ENCODE measurements at regions not wholly inside any gene's neighbourhood (a gene's known extent, or its start where the extent isn't known, plus 50 kb on each side); places are given as distances from the start of the nearest gene placed in this dataset.

DNA sequence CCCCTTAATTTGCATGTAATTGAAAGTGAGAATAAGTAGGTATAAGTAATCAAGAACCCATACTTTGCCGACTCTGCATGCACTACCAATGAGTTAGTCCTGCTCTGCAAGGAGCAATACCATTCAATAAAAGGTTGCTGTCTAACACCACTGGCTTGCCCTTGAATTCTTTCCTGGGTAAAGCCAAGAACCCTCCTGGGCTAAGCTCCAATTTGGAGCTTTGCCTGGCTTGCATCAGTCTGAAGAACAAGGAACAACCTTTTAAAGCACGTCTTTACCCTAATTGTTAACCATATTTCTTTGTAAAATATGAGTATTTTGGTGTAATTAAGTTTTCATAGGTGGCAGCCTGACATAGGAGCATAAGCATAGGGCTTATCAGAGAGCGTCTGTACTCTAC is 367.7 kb downstream of the MEI4 start:
- dilution Hi-C loops (cut with HindIII; ENCODE audit: low sequenced_read_pairs, unreplicated experiment): no loop called here
- TF ChIP-seq BHLHE40 (IDR thresholded peaks at IDR 0.05; ENCODE audit: low read depth, low read length) (no peak), CTCF (conservative IDR thresholded peaks at IDR 0.05; ENCODE audit: low read depth, low read length) (no peak), NFE2L2 (IDR thresholded peaks at IDR 0.05; ENCODE audit: low read depth, low read length) (no peak), RFX5 (IDR thresholded peaks at IDR 0.05; ENCODE audit: low read depth, low read length) (no peak), MAFK (IDR thresholded peaks at IDR 0.05; ENCODE audit: low read depth, low read length) (no peak), FOS (IDR thresholded peaks at IDR 0.05; ENCODE audit: low read depth, low read length) (no peak), RAD21 (IDR thresholded peaks at IDR 0.05; ENCODE audit: low read length) (no peak), MAZ (IDR thresholded peaks at IDR 0.05; ENCODE audit: borderline replicate concordance, low read depth, low read length) (no peak), RCOR1 (IDR thresholded peaks at IDR 0.05; ENCODE audit: insufficient replicate concordance, low read length) (no peak), POLR2A (IDR thresholded peaks at IDR 0.05; ENCODE audit: low read depth, low read length) (no peak)
- TF ChIP-seq, protein P1, sequence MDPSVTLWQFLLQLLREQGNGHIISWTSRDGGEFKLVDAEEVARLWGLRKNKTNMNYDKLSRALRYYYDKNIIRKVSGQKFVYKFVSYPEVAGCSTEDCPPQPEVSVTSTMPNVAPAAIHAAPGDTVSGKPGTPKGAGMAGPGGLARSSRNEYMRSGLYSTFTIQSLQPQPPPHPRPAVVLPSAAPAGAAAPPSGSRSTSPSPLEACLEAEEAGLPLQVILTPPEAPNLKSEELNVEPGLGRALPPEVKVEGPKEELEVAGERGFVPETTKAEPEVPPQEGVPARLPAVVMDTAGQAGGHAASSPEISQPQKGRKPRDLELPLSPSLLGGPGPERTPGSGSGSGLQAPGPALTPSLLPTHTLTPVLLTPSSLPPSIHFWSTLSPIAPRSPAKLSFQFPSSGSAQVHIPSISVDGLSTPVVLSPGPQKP (IDR thresholded peaks at IDR 0.05; ENCODE audit: borderline replicate concordance, low read depth, low read length): no peak
- no peak for ATAC-seq (ENCODE audit: low read depth)
- H3K27ac ChIP-seq (ENCODE audit: insufficient read depth, low read length): no peak overlapping the region
- H3K14ac ChIP-seq (replicated peaks; ENCODE audit: low read depth, low read length): no peak overlapping the region
- no peaks in the 10 kb centered on the region for H3K4me1 ChIP-seq (ENCODE audit: control insufficient read depth, insufficient read depth, low read length)
- no peak overlapping the region for H3K4me3 ChIP-seq (ENCODE audit: insufficient read depth, low read depth, low read length)
- in situ Hi-C loops (cut with MboI; ENCODE audit: low sequenced_read_pairs): no loop called here
- no CpG with 5 or more reads among the region's 3 CpGs for WGBS, 2 experiments (ENCODE audit: extremely low coverage in 2 of 2, insufficient read length in 1 of 2)
- no peak overlapping the region for H4K8ac ChIP-seq (ENCODE audit: low read depth in 2 of 2, low read length in 2 of 2)
- no peaks in the 10 kb centered on the region for H4K20me1 ChIP-seq (ENCODE audit: insufficient read depth, low read length)
- H3K9me1 ChIP-seq (ENCODE audit: insufficient read depth, low read length): no peaks in the 10 kb centered on the region
- H3K23ac ChIP-seq (ENCODE audit: low read depth, low read length): no peak overlapping the region
- H4K5ac ChIP-seq (ENCODE audit: low read depth, low read length): no peak overlapping the region
- no peak overlapping the region for H2AFZ ChIP-seq (replicated peaks; ENCODE audit: low read length, poor library complexity)
- H3K79me1 ChIP-seq (ENCODE audit: low read depth in 1 of 2, low read length in 2 of 2): no peaks in the 10 kb centered on the region
- ChIA-PET POLR2A (ENCODE audit: unreplicated experiment) (interaction anchor here (0.6 kb wide), 1 partner anchor 14 kb away, joined by 6 read pairs; no protein-coding TSS in a partner anchor), CTCF (interaction anchor here (0.7 kb wide), 1 partner anchor 96 kb away, joined by 6 read pairs; no protein-coding TSS in a partner anchor)
- intact Hi-C loops (cut with micrococcal nuclease): no loop called here
- DNase-seq: no peak
- no peak overlapping the region for H2AK9ac ChIP-seq (replicated peaks; ENCODE audit: low read depth, low read length, poor library complexity)
- H2BK15ac ChIP-seq (ENCODE audit: low read depth, low read length): no peak overlapping the region
- no peak overlapping the region for H2BK5ac ChIP-seq (ENCODE audit: low read depth, low read length, poor library complexity, severe bottlenecking)
- no peak overlapping the region for H2BK120ac ChIP-seq (ENCODE audit: low read depth, low read length)
- no peaks in the 10 kb centered on the region for H3K36me3 ChIP-seq (ENCODE audit: control insufficient read depth, insufficient read depth, low read length)
- H3K18ac ChIP-seq (ENCODE audit: low read depth, low read length): no peak overlapping the region
- H2AK5ac ChIP-seq (ENCODE audit: low read depth, low read length): no peak overlapping the region
- no peak overlapping the region for H3K9ac ChIP-seq (ENCODE audit: low read depth, low read length)
- H2BK20ac ChIP-seq (ENCODE audit: low read depth, low read length): no peak overlapping the region
- peaks cover 9% of the 10 kb centered on the region for H3K9me3 ChIP-seq (ENCODE audit: control insufficient read depth, insufficient read depth, low read length)
- H3K4me2 ChIP-seq (ENCODE audit: low read depth, low read length): no peak overlapping the region
- H4K91ac ChIP-seq (ENCODE audit: insufficient read depth, low read depth, low read length): no peak overlapping the region
- no TSS peak for BruUV-seq (replicated peaks)
- no peak overlapping the region for H3K56ac ChIP-seq (ENCODE audit: extremely low read depth, insufficient read depth, low read length)
- H3K27me3 ChIP-seq (ENCODE audit: control insufficient read depth, insufficient read depth, low read length): no peaks in the 10 kb centered on the region
- no peak overlapping the region for H3K4ac ChIP-seq (ENCODE audit: low read depth, low read length)

Measured in IMR-90 (cell line).